Peyer's patch (tissue), 4 donors: ENCODE measurements at regions not wholly inside any gene's neighbourhood (a gene's known extent, or its start where the extent isn't known, plus 50 kb on each side); places are given as distances from the start of the nearest gene placed in this dataset.

Source experiments
- DNase-seq, 3 donors: peaks; one replicate each; pipeline ENCODE4 v3.0.0-alpha.2; 2017 to 2019
- H3K27ac ChIP-seq, 4 donors: fragments of 200-600 bp; sonication (generic); one replicate each; pipeline ENCODE4 v1.5.1; 2016 to 2019
- H3K27me3 ChIP-seq, 2 donors: fragments of 200-600 bp; sonication (generic); one replicate each; pipeline ENCODE4 v1.5.1; 2019
- H3K36me3 ChIP-seq, 3 donors: fragments of 200-600 bp; sonication (generic); one replicate each; pipeline ENCODE4 v1.5.1; 2016 to 2019
- H3K4me1 ChIP-seq, 4 donors: fragments of 200-600 bp; sonication (generic); one replicate each; pipeline ENCODE4 v1.5.1; 2016 to 2019
- H3K4me3 ChIP-seq, 4 donors: fragments of 200-600 bp; sonication (generic); 1 replicate in 3 of 4; 2 replicates in 1 of 4; pipeline ENCODE4 v1.5.1; 2016 to 2019; ENCODE audit warnings: mild to moderate bottlenecking in 1 of 4
- H3K9me3 ChIP-seq, 4 donors: fragments of 200-600 bp; sonication (generic); one replicate each; pipeline ENCODE4 v1.5.1; 2016 to 2019; ENCODE audit warnings: mild to moderate bottlenecking in 1 of 4
- POLR2A ChIP-seq, 2 donors: fragments of 450-650 bp; IDR thresholded peaks; one replicate each; pipeline ENCODE4 v1.5.1; 2017; ENCODE audit warnings: antibody characterized with exemption in 2 of 2, mild to moderate bottlenecking in 2 of 2, moderate library complexity in 2 of 2
- TF ChIP-seq, protein P1 (sequence below), 6 experiments: fragments of 450-650 bp in 4 of 6; fragments of 200-600 bp in 2 of 6; sonication (generic) in 1 of 6; IDR thresholded peaks; one replicate each; pipeline ENCODE4 v1.5.1; 2017 to 2019; ENCODE audit warnings: antibody characterized with exemption in 6 of 6, mild to moderate bottlenecking in 3 of 6, moderate library complexity in 1 of 6

DNA sequence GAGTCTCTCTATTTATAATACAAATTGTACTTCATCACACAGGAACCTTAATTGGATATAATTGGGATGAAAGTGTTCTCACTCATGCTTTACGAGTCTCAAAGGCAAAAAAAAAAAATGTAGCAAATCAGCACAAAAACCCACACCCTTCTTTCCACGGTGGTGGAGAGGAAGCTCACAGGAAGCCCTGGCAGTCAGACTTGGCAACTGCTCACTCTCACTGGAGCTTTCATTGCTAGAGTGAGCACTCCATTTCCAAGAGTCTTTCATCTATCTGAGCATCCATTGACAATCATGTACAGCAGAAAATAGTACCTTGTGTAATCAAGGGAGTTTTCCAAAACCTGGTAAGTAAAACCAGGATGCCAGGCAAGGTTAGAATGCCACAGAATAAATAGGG is 2159.4 kb upstream of the AGA start:
- no peak overlapping the region for H3K27ac ChIP-seq

DNA sequence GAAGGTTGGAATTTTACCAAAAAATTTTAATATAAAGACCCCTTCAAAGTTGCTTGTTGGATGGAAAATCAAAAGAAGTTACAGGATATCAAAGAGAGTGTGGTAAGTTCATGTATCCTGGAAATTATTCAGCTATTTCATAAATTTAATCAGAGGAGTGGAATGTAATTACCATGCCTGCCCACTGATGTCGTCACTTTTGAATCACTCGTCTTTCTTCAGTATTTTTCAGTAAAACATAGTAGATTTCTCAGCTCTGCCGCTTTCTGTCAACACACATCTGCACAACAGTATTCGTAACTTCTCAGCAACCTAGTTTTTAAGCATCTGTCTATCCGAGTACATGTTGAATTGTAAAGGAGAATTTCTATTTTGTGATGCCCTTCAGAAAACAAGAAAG is 2163.0 kb upstream of the AGA start:
- Histone ChIP-seq H3K4me1 (no peaks in the 10 kb centered on the region), H3K36me3 (no peaks in the 10 kb centered on the region), H3K27ac (no peak overlapping the region), H3K4me3 (no peak overlapping the region), H3K27me3 (no peaks in the 10 kb centered on the region), H3K9me3 (no peaks in the 10 kb centered on the region)
- TF ChIP-seq POLR2A (IDR thresholded peaks at IDR 0.05) = no peak
- TF ChIP-seq, protein P1, sequence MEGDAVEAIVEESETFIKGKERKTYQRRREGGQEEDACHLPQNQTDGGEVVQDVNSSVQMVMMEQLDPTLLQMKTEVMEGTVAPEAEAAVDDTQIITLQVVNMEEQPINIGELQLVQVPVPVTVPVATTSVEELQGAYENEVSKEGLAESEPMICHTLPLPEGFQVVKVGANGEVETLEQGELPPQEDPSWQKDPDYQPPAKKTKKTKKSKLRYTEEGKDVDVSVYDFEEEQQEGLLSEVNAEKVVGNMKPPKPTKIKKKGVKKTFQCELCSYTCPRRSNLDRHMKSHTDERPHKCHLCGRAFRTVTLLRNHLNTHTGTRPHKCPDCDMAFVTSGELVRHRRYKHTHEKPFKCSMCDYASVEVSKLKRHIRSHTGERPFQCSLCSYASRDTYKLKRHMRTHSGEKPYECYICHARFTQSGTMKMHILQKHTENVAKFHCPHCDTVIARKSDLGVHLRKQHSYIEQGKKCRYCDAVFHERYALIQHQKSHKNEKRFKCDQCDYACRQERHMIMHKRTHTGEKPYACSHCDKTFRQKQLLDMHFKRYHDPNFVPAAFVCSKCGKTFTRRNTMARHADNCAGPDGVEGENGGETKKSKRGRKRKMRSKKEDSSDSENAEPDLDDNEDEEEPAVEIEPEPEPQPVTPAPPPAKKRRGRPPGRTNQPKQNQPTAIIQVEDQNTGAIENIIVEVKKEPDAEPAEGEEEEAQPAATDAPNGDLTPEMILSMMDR (IDR thresholded peaks at IDR 0.05) = no peak
- DNase-seq = no peak

More for the DNA sequence above, 2159.4 kb upstream of the AGA start:
- Histone ChIP-seq H3K27me3 (no peaks in the 10 kb centered on the region), H3K36me3 (no peaks in the 10 kb centered on the region), H3K4me1 (no peaks in the 10 kb centered on the region), H3K4me3 (no peak overlapping the region), H3K9me3 (no peaks in the 10 kb centered on the region)
- DNase-seq = no peak
- TF ChIP-seq POLR2A (IDR thresholded peaks at IDR 0.05) = no peak
- TF ChIP-seq, protein P1 (IDR thresholded peaks at IDR 0.05) = no peak

GRCh38 chr4:179607003-179607402 is 2164.8 kb upstream of the AGA start:
- H3K27me3 ChIP-seq = no peaks in the 10 kb centered on the region
- H3K27ac ChIP-seq = no peak overlapping the region
- no peak for DNase-seq
- no peaks in the 10 kb centered on the region for H3K4me1 ChIP-seq
- no peaks in the 10 kb centered on the region for H3K9me3 ChIP-seq
- TF ChIP-seq, protein P1 (IDR thresholded peaks at IDR 0.05) = no peak
- TF ChIP-seq POLR2A (IDR thresholded peaks at IDR 0.05) = no peak
- no peak overlapping the region for H3K4me3 ChIP-seq
- no peaks in the 10 kb centered on the region for H3K36me3 ChIP-seq

DNA sequence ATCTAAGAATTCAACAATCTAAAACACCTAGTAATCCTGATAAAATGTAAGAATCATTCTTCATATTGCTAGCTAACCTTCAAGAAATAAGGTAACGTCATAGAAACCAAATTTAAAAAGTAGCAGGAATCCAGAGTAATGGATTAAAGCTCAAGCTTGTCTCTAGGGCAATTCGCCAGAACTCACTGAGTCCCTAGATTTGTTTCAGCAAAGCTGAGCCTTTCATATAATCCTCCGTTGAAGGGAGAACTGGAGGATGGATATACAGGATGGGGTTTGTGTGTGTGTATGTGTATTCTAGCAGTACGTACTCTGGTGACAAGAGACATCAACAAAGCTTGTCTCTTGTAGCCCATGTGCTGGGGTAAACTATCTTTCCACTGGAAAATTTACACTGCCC is 2173.5 kb upstream of the AGA start:
- H3K27me3 ChIP-seq = no peaks in the 10 kb centered on the region
- no peaks in the 10 kb centered on the region for H3K36me3 ChIP-seq
- no peaks in the 10 kb centered on the region for H3K4me1 ChIP-seq
- H3K27ac ChIP-seq = no peak overlapping the region
- no peak for TF ChIP-seq POLR2A (IDR thresholded peaks at IDR 0.05)
- TF ChIP-seq, protein P1 (IDR thresholded peaks at IDR 0.05) = no peak
- no peaks in the 10 kb centered on the region for H3K9me3 ChIP-seq
- DNase-seq = no peak
- H3K4me3 ChIP-seq = no peak overlapping the region

- no peak for DNase-seq
- no peaks in the 10 kb centered on the region for H3K9me3 ChIP-seq
- H3K4me1 ChIP-seq = no peaks in the 10 kb centered on the region
- no peak overlapping the region for H3K4me3 ChIP-seq
- H3K27ac ChIP-seq = no peak overlapping the region
- H3K27me3 ChIP-seq = no peaks in the 10 kb centered on the region
- H3K36me3 ChIP-seq = no peaks in the 10 kb centered on the region
- TF ChIP-seq, protein P1 (IDR thresholded peaks at IDR 0.05) = no peak
- no peak for TF ChIP-seq POLR2A (IDR thresholded peaks at IDR 0.05)
Measured at GRCh38 chr4:179618966-179619365, 2176.7 kb upstream of the AGA start.

DNA sequence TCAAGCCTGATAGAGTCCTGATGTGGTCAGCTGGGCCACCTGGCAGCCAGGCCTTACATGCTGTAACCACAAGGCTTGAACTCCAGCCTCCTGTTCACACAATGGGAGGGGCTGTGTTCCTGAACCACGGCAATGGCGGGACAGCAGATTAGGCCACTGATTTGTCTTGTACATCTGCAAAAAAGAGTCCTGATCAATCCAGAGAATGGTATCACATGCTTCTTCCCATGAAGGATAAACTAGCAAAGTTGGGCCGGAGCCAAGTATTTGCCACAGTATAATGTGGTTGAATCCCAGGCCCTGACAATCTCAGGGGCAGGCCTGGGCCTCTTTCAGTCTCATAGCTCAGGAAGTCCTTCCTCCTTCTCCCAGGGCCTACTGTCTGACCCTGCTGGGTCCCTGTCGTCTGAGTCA is 2182.5 kb upstream of the AGA start:
- H3K4me1 ChIP-seq = no peaks in the 10 kb centered on the region
- H3K27ac ChIP-seq = no peak overlapping the region
- no peaks in the 10 kb centered on the region for H3K27me3 ChIP-seq
- no peaks in the 10 kb centered on the region for H3K9me3 ChIP-seq
- no peaks in the 10 kb centered on the region for H3K36me3 ChIP-seq
- no peak overlapping the region for H3K4me3 ChIP-seq
- no peak for TF ChIP-seq POLR2A (IDR thresholded peaks at IDR 0.05)
- TF ChIP-seq, protein P1 (IDR thresholded peaks at IDR 0.05) = no peak
- DNase-seq = no peak
